GM12865 (cell line): ENCODE measurements at regions not wholly inside any gene's neighbourhood (a gene's known extent, or its start where the extent isn't known, plus 50 kb on each side); places are given as distances from the start of the nearest gene placed in this dataset.

Source experiments
- DNase-seq: peaks from one replicate; pipeline ENCODE4 v3.0.0; 2010; ENCODE audit warnings: low read depth
- H3K4me3 ChIP-seq: 2 replicates; pipeline ENCODE4 v1.5.1; 2011; ENCODE audit warnings: mild to moderate bottlenecking, low read depth, low read length, control low read depth
- TF ChIP-seq, protein P1 (sequence below): IDR thresholded peaks from 2 replicates; pipeline ENCODE4 v1.5.1; 2011; ENCODE audit warnings: low read length, control low read depth, low read depth, inconsistent platforms; ENCODE audit not compliant: insufficient read depth; ENCODE audit errors: missing control alignments

DNA sequence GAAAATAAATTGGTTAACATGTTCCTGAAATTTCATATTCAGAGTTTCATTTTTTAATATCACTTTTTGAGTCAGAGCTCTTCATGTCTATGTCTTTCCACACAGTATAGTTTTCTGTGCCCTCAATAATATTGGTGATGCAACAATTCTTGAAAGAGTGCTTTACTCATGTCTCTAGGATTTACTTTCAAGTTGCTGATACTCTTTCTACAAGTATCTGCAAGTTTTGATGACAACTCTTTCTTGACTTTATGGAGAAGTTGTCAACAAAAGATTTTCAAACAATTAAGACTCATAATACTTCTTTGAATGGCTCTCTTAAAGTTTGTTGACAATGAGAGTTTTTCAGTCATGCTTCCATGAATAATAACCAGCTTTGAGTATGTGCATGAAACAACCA is 561.7 kb downstream of the DIAPH3 start:
- no peak for DNase-seq
- no peak overlapping the region for H3K4me3 ChIP-seq
- TF ChIP-seq, protein P1, sequence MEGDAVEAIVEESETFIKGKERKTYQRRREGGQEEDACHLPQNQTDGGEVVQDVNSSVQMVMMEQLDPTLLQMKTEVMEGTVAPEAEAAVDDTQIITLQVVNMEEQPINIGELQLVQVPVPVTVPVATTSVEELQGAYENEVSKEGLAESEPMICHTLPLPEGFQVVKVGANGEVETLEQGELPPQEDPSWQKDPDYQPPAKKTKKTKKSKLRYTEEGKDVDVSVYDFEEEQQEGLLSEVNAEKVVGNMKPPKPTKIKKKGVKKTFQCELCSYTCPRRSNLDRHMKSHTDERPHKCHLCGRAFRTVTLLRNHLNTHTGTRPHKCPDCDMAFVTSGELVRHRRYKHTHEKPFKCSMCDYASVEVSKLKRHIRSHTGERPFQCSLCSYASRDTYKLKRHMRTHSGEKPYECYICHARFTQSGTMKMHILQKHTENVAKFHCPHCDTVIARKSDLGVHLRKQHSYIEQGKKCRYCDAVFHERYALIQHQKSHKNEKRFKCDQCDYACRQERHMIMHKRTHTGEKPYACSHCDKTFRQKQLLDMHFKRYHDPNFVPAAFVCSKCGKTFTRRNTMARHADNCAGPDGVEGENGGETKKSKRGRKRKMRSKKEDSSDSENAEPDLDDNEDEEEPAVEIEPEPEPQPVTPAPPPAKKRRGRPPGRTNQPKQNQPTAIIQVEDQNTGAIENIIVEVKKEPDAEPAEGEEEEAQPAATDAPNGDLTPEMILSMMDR, result no peak

DNA sequence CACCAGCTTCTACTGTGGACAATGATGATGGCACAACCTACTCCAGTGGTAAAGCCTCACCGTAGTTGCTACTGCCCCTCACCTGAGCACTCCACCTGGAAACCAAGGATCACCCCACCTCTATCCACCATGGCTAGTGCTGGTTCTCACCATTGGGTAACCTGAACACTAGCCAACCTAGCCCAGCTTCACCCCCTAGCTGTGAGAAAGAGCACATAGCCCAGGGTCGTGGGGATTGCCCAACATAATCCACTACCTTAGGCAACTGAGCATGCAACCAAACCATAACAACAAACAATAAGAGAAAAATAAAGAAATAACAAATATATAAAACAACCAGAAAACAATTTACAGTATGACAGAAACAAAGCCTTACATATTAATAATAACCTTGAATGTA is 560.1 kb downstream of the DIAPH3 start:
- no peak overlapping the region for H3K4me3 ChIP-seq
- no peak for DNase-seq
- TF ChIP-seq, protein P1, result no peak

DNA sequence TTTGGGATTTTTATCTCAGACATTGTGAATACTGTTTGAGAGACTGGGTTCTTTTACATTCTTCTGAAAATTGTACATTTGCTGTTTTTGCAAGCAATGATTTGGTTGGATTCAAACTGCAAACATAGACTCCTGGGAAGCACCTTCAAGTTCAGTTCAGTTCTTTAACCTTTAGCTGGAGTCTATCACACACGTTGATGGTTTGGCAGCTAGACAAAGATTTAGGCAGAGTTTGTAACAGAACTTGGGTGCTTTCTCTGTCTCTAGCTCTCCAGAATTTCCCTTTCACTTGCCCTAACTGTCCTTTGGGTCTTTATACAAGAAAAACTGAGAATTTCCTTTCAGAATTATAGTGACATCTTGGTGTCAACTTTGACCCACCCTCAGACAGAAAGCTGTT is 556.6 kb downstream of the DIAPH3 start:
- TF ChIP-seq, protein P1, result no peak
- H3K4me3 ChIP-seq, result no peak overlapping the region
- DNase-seq, result no peak

DNA sequence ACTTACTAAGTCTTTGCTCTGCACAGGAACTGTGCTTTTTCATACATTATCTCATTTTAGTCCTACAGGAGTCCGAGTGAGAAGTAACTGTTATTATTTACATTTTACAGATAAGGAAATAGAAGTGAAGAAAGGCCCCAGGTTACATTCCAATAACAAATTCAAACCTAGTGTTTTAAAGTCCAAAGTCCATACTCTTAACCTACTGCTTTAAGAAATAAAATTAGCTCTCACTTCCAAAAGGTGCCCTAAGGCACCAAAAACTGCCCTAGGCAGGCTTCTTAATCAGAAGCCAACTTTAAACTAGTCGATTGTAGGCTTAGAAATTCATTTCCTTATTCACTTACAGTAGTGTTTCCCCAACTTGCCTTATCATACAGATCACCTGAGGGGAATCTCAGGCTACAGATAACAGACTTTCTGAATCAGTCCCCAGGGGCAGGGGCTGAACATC is 555.9 kb downstream of the DIAPH3 start:
- DNase-seq, result peak; percentile 1
- TF ChIP-seq, protein P1, result no peak
- no peak overlapping the region for H3K4me3 ChIP-seq

DNA sequence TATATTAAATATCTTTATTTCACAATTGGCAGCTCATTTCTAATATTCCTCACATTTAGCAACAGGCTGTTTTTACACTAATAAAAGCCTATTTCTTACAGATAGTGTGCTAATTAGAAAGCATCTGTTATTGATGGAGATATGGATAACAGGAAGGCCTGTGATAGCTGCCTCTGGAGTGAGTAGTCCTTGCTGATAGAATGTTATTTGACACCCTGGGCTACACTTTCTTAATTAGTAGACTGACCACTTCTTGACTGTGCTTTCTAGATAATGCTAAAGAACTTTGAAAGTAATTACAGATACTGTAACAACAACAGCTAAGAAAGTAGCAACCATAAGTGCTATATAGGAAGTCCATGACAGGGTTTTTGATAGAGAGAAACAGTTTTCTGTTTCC is 554.3 kb downstream of the DIAPH3 start:
- H3K4me3 ChIP-seq, result no peak overlapping the region
- DNase-seq, result no peak
- TF ChIP-seq, protein P1, result no peak
